Erythroblast (primary cell): ENCODE measurements at regions not wholly inside any gene's neighbourhood (a gene's known extent, or its start where the extent isn't known, plus 50 kb on each side); places are given as distances from the start of the nearest gene placed in this dataset.

Experiments
- DNase-seq, 2 experiments: peaks; one replicate each; lab custom pipeline; 2025; lab: John Stamatoyannopoulos, UW
- GATA1 ChIP-seq: IDR thresholded peaks from 2 replicates; pipeline ENCODE4 v1.6.1; 2011; ENCODE audit warnings: low read depth, mild to moderate bottlenecking, control low read depth, low read length, moderate library complexity
- POLR2A ChIP-seq: IDR thresholded peaks from 2 replicates; pipeline ENCODE4 v1.6.1; 2011; ENCODE audit warnings: mild to moderate bottlenecking, low read length

DNA sequence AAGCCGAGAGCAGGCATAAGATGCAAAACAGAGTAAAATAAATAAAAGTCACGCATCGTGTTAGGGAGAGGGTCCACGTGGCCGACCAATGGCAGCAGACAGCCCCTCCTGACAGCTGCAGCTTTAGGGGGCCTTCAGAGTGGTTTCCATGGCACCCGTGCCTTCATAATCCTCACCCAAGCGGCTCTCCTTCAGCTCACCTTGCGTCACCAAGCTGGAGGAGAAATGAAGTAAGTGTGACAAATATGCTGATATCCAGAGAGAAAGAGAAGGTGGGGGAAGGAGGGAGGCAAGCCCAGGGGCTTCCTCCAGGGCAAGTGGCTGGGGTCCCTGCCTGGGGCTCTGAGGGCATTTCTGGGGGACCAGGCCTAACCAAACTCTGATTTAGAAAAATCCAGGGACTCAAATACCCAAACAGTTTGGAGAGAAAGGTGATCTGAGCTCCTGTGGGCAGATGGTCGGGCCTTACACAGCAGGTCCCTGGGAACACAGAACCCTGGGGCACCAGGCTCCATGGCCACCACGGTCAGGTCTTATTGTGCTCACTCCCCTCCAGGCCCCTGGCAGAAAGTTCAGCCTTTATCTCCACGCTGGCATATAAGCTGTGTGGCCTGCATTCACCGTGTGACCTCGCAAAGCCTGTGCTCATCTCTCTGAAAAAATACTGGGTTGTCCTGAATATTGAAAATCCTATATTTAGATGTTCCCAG is 80.7 kb upstream of the TNRC6C start:
- TF ChIP-seq GATA1 (no peak), POLR2A (no peak)
- DNase-seq: no peak

DNA sequence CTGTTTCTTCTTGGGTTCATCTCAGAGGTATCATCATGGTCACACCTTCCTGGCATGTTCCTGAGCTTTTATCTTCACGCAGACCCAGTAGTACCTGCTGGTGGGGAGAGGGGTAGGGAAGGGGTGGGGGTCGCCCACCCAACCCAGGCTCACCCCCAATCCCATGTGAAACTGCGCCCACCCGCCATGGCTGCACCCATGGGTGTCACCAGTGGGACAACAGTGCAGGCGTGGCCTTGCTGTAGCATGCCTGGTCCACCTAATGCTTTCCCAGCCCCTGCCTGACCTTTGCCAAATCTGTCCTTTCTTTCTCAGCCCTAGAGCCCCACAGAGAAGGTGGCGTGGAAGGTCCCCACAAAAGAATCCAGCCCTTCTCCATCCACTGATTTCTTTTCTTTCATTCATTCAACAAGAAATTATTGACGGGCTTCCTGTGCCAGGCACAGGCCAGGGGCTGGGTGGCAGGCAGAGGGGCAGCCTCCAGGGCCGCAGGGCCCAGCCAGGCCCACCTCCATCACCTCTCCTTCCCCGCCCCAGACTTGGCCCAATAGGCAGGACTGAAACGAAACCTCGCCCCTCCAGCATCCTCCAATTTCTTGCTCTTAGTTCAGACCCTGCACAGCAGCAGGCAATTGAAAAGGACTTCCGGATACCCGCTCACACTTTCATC is 79.1 kb upstream of the TNRC6C start:
- TF ChIP-seq GATA1 (no peak), POLR2A (no peak)

DNA sequence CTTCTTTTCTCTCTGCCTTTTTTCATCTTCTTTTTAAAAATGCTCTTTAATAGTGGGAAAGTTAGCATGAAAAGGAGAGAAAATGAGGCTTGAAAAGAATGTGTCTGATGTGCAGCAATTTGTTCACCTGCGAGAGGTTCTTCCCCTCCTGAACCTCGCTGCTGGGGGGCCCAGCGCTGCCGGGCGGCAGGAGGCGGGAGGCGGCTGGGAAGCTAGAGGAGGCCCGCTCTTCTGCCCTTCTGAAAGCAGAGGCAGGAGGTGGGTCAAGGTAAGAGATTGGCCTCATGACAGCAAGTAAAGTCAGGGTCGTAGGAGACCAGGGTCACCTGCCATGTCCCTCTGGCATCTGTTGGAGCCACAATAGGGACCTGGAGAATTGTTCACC is 78.6 kb upstream of the TNRC6C start:
- no peak for TF ChIP-seq POLR2A
- no peak for TF ChIP-seq GATA1
- DNase-seq: no peak

More for the DNA sequence above, 79.1 kb upstream of the TNRC6C start:
- no peak for DNase-seq

DNA sequence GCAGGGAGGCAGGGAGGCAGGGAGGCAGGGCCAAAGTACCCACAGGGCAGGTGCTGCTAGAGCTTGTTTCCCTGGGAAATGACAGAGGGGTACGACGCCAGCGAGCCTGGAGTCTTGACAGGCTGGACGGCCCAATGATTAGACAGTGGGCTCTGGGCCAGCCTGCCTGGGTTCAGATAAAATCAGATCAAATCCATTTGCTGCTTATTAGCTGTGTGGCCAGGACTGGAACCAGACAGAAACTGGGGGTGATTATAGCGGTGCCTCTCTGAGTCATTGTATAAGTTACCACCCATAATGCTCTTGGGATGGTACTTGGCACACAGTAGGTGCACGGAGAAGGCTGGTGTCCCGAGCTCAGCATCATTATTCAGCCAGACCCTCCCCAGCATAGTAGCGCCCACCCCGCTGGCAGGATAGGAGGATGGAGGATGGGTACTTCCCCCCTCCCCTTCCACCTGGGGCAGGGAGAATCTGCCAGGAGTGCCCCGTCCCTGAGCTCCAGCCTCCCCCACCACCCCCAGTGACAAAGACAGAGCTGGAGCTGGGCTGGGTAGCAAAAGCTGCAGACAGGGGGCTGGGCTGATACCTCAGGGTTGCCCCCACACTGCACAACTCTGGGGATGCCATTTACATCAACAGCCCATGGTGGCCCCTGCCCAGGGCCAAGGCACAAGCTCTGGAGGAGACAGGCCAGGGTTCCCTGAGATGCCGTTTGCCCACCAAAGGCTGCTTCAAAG is 77.6 kb upstream of the TNRC6C start:
- TF ChIP-seq GATA1: no peak
- no peak for TF ChIP-seq POLR2A
- DNase-seq: no peak

DNA sequence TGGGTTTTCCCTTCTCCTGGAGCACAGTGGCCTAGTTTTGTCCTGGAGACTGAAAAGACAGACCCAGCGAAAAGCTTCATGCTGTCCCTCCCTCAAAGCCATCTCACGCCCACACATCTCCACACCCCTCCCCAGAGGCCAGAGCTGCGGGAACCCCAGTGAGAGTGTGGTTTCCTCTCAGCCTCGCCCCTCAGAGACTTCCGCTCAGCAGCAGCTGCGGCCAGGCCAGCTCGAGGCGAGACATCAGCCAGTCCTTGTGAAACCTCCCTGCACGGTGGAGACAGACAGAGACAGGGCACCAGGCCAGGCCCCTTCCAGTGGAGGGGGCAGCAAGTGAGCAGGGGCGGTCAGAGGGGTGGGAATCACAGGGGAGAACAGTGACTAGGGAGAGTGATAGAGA is 77.0 kb upstream of the TNRC6C start:
- peak; percentile 19 to 24 for DNase-seq
- TF ChIP-seq GATA1: no peak
- TF ChIP-seq POLR2A: no peak

DNA sequence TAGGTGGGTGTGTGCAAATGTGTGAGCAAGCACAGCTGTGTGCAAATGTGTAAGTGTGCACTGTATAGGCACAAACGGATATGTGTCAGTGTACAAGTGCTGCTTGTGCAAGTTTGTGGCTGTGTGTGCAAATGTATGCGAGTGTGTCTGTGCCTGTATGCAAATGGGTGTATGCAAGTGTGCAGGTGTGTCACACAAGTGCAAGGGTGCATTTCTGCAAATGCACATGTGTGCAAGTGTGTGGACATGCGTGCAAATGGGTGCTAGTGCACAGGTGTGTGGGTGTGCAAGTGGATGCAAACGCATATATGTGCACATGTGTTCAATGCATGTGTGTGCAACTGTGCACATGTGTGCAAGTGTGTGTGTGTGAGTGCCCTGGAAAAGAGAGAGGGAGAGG is 76.5 kb upstream of the TNRC6C start:
- no peak for DNase-seq
- TF ChIP-seq POLR2A (no peak), GATA1 (no peak)

DNA sequence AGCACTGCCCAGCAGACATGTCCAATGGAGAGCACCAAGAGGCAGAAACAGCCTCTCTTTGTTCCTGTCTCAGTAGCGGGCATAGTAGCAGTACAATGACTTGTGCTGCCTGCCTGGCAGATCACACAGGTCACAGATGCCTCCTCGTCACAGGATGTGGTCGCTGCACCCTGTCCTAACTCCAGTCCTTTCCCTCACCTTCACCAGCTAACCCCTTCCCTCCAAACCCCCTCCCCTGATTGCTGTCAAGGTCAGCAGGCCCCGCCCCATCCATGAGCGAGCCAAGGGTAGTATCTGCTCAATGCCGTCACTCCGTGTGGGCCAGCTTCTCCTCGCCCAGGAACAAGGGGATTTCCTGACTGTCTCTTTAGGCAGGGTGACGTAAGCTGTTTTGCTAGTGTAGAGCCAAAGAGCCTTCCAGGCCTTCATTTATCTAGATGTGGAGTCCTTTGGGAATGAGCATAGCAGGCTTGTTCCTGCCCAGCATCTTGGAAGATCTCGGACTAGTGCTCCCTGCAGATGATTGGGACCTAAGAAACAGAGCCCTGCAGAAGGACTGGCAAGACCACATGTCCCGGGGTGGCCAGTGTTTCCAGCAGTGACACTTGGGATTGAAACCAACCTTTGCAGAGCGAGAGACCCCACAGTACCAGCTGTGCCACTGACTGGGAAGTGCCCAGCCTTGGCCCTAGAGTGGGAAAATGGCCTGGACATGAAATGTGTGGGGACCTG is 75.9 kb upstream of the TNRC6C start:
- TF ChIP-seq GATA1: no peak
- no peak for TF ChIP-seq POLR2A
- DNase-seq: no peak

DNA sequence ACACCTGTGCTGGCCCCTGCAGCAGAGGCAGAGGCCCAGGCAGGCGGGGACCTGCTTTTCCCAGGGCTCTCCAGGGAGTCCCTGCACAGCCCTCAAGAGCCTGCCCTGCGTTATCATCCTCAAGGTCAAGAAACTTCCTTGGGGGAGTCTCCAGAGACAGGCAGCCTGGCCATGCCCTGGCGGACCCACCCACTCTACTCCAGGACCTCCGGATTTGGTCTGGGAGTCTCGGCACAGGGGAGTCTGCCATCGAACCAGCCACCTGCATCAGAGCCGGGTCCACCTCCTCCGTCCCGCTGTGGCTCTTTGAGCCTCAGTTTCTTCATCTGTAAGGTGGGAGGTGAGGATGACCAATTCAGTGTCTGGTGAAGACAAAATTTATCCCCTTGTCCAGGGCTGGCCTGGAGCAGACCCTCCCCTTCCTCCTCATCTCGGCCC is 75.3 kb upstream of the TNRC6C start:
- TF ChIP-seq GATA1 (no peak), POLR2A (no peak)
- DNase-seq: no peak

DNA sequence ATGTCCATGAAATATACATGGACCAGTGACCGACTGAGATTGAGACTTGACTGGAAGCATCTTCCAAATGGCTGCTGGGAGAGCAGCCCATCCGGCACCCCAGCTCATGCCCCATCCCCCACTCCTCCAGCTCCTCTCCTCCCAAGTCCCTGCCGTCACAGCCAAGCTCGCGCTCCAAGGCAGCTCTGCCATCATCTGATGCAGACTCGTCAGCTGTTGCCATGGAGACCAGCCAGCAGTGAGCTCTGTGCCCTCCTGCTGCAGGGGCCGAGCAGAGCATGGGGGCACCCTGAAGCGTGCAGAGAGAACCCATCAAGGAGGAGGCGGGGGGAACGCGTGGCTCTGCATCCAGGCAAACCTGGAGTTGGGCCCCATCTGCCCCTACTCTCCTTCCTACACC is 74.5 kb upstream of the TNRC6C start:
- TF ChIP-seq GATA1 (no peak), POLR2A (no peak)
- DNase-seq: no peak

DNA sequence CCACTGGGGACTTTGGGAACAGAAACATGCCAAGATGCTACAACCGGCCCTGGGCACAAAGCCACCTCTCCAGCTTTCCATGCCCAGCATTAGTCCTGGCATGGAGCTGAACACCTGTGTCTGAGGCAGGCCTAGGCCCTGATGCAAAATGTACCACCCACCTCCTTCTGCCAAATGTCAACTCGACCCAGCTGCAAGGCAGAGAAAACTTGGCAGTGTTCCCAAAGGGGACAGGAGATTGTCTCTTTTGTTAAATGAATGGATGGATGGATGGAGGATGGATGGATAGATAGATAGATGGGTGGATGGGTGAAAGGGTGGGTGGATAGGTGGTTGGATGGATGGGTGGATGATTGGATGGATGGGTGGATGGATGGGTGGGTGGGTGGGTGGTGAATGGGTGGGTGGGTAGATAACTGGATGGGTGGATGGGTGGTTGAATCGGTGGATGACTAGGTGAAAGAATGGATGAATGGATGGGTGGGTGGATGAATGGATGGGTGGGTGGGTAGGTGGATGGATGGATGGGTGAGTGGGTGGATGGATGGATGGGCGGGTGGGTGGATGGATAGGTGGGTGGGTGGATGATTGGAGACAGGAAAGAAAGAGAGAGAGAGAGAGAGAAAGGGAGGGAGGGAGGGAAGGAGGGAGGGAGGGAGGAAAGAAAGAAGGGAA is 73.4 kb upstream of the TNRC6C start:
- DNase-seq: no peak
- no peak for TF ChIP-seq GATA1
- TF ChIP-seq POLR2A: no peak

DNA sequence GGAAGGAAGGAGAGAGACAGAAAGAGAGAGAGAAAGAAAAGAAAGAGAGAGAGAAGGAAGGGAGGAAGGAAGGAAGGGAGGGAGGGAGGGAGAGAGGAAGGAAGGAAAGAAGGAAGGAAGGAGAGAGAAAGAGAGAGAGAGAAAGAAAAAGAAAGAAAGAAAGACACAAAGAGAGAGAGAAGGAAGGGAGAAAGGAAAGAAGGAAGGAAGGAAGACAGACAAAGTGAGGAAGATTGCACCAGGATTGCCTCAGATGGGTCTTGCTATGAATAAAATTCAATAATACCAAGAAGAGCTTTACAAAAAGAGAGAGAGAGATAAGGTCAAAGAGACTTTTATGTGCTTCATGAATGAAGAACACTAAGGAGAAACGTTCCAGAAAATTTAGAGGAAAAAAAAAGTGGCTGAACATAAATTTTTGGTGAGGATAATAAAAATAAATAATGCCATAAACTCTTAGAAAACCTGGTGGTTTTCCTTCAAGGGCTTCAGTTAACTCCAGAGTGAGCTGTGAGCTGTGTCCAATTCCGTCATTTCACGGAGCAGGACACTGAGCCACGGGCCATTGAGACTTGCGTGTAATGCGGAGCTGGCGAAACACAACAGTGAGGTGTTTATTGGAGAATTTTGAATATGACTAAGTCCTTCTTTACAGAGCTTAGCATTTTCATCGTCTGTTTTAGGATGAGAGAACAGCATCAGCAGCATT is 72.7 kb upstream of the TNRC6C start:
- TF ChIP-seq GATA1 (no peak), POLR2A (no peak)
- DNase-seq: no peak

DNA sequence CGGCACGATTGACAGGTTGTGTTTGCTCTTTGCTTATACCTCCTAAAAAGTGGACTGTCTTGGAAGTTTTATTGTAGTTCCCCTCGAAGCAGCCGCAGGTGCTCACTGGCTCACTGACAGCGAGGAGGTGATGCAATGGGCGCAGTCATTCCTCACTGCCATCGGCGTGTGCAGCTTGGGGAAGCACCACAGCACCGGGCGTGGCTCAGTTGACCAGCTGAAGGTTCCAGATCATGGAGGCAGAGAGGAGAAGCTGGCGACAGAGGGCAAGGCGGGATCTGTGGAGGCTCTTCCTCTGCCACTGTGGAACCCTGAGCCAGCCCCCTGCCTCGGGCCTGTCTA is 72.1 kb upstream of the TNRC6C start:
- DNase-seq: peak; percentile 16 to 32
- TF ChIP-seq GATA1: no peak
- TF ChIP-seq POLR2A: no peak

DNA sequence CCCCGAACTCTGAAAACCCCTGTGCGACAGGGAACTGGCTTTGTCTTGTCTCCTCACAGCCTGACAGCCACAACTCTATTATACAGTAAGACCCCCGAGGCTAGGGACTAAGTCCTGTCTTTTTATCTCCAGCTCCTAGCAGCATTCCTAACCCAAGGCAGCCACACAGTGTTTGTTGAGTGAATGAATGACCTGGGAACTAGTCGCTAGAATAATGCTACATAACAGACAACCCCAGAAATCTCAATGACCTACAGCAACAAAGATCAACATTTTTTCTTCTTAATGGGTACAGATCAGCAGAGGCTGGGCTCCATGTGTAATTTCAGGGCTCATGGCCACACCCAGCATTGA is 71.4 kb upstream of the TNRC6C start:
- no peak for DNase-seq
- no peak for TF ChIP-seq GATA1
- no peak for TF ChIP-seq POLR2A
